Stimulated activated CD8-positive, alpha-beta memory T cell treated with anti-CD3 and anti-CD28 coated beads, Interleukin-12 subunit alpha, Interleukin-12 subunit beta, amount 100 ng/mL, for 1 hour (primary cell): ENCODE measurements at regions not wholly inside any gene's neighbourhood (a gene's known extent, or its start where the extent isn't known, plus 50 kb on each side); places are given as distances from the start of the nearest gene placed in this dataset.

ENCODE experiments used
- DNase-seq: peaks from one replicate; pipeline ENCODE4 v3.0.0-alpha.2; 2020; ENCODE audit warnings: low read depth

GRCh38 chr11:62073061-62073460 is 50.8 kb upstream of the INCENP start:
- no peak for DNase-seq

GRCh38 chr11:62071408-62071807 is 52.4 kb upstream of the INCENP start:
- DNase-seq, result no peak

- no peak for DNase-seq
These were observed 53.6 kb upstream of the INCENP start for GRCh38 chr11:62069986-62070919.

DNA sequence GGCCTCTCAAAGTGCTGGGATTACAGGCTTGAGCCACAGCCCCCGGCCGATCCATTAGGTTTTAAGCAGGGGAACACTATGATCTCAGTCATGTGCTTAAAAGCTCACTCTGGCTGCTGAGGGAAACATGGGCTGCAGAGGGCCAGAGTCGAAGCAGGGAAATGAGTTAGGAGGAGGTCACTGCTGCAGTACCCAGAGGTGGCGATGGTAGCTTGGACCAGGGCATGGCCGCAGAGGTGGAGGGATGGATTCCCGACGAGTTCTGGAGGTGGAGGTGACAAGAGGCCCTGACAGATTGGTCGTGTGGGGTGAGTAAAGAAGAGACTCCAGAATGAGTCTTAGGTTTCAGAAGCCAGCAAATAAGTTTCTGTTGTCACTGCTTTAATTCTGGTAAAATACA is 54.4 kb upstream of the INCENP start:
- DNase-seq, result no peak

DNA sequence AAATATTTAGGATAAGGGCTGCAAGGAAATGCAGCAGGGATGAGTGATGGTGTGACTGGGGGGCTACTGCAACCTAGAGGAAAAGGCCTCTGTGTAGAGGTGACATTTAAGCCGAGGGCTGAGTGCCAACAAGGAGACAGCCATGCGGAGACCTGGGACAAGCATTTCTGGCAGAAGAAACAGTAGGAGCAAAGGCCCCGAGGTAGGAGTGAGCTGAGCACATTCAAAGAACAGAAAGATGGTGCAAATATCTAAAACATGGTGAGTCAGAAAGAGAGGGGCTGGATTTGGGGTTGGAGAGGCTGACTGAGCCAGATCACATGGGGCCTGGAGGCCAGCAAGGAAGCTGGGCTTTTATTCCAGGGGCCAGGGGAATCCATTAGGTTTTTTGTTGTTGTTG is 55.1 kb upstream of the INCENP start:
- DNase-seq, result no peak

DNA sequence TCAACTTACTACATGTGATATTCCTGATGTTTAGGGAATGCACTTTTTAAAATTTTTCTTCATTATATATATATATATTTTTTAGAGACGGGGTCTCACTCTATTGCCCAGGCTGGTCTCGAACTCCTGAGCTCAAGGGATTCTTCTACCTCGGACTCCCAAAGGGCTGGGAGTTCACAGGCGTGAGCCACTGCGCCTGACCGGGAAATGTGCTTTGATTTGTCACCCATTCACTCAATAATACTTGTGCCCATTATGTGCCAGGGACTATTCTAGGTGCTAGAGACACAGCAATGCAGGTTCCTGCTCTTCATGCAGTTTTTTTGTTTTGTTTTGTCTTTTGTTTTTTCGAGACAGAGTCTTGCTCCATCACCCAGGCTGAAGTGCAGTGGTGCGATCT is 56.1 kb upstream of the INCENP start:
- no peak for DNase-seq

GRCh38 chr11:62064221-62064620 is 59.6 kb upstream of the INCENP start:
- no peak for DNase-seq

DNA sequence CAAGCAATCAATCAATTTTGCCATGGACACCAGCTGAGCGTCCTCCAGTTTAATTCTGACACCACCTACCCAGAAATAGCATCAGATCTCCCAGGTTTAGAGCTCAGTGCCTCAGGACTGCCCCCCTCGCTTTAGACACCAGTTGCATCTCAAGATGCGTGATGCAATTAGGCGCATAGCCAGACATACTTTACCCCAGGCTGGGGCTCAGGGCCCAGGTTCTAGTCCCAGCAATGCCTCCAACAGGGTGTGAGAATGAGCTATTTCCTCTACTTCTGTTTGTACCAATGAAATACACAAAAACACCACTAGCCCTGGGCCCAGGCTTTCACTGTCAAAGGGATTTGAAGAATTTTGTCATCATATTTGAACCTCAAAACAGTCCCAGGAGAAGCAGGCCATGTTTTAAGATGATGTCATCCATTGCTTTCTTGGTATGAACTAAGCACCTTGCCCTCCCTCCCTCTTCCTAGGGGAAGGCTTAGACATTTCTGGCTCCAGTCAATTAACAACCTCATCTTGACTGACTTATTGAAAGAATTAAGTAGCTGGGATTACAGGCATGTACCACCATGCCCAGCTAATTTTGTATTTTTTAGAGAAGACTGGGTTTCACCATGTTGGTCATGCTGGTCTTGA is 61.5 kb upstream of the INCENP start:
- no peak for DNase-seq

- no peak for DNase-seq
These were observed 62.2 kb upstream of the INCENP start for GRCh38 chr11:62061356-62062222.

DNA sequence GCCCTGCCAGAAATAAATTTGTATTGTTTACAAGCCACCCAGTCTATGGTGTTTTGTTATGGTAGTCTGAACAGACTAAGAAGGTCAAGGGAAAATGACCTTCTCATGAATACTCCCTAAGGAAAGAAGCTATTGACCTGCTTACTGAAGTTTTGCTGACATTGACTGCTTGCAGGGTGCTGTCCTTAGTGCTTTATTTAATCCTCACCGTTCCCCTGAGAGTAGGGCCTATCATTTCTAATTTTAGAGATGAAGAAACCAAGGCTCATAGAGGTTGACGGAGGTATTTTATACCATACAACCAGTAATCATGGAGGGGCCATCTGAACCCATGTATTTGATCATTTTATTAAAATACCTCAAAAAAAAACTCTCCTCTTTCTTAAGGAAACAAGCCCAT is 66.7 kb upstream of the INCENP start:
- DNase-seq, result no peak

DNA sequence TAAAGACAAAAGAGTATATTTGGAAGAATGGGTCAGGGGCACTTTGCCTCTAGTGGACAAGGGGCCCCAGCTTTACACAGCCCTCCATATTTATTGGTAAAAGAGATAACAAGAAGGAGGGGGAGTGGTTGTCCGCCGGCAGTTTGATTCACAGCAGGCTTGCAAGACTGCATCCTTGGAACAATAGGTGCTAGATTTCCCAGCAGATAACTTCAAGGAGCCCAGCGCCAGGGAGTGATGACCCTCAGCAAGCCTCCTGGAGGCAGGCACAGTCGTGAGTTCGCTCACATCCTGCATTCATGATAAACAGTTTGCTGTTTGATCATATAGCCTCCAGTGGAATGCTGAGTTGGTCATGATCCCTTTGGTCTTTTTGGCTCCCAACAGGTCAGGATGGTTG is 67.8 kb upstream of the INCENP start:
- DNase-seq, result no peak

GRCh38 chr11:62054484-62055121 is 69.2 kb upstream of the INCENP start:
- no peak for DNase-seq

GRCh38 chr11:62054081-62054480 is 69.7 kb upstream of the INCENP start:
- no peak for DNase-seq

DNA sequence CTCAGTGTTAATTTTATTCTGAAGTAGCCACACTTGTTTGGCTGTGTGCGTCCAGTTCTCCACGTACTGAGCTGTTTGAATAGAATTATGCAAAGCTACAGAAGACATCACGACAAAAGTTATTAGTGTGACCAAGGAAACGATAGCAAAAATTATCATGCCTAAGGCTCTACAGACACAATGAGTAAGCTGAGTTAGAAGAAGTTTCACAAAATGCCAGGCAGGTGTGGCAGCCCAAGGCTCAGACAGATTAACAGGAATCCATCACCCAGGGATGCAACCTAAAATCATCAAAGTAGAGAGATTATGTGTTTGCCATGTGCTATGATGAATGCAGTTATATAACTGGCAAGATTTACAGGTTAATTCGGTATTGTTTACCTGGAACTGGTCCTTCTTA is 73.1 kb upstream of the INCENP start:
- no peak for DNase-seq

DNA sequence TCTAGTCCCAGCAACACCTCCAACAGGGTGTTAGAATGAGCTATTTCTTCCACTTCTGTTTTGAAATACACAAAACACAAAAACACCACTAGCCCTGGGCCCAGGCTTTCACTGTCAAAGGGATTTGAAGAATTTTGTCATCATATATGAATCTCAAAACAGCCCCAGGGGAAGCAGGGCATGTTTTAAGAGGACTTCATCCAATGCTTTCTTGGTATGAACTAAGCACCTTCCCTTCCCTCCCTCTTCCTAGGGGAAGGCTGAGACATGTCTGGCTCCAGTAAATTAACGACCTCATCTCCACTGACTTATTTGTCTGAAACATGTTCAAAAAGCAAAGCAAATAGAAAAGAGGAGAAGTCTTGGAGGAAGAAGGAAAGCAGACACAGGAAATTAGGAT is 75.7 kb upstream of the INCENP start:
- no peak for DNase-seq

- no peak for DNase-seq
These were observed 77.2 kb upstream of the INCENP start for GRCh38 chr11:62046568-62047100.

- no peak for DNase-seq
These were observed 77.2 kb upstream of the FTH1 start for GRCh38 chr11:62044639-62045121.

GRCh38 chr11:62035293-62035692 is 67.9 kb upstream of the FTH1 start:
- no peak for DNase-seq

DNA sequence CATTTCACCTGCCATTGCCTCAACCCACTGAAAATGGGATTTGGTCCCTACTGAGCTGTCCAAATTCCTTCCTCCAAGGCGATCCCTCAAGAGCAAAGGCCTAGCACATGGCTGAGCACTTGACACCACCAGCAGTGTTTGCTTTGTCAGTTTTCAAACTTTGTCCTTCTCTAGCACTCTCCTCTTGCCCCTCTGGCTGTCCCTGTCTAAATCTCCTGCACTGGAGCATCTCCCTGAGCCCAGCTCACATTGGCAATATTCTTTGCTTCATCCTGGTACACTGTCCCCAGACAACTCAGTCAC is 66.6 kb upstream of the FTH1 start:
- DNase-seq, result no peak

GRCh38 chr11:62033191-62034035 is 66.0 kb upstream of the FTH1 start:
- DNase-seq, result no peak
